Activated B cell treated with CpG ODN at 0.5 μM for 24 hours (primary cell): ENCODE measurements at regions not wholly inside any gene's neighbourhood (a gene's known extent, or its start where the extent isn't known, plus 50 kb on each side); places are given as distances from the start of the nearest gene placed in this dataset.

Experiments used
- ATAC-seq: fragments of 200-7000 bp; cut with Tn5 transposase; one replicate; pipeline ENCODE4 v1.10.0; 2021; ENCODE audit warnings: low read depth, mild to moderate bottlenecking, moderate library complexity
- CTCF ChIA-PET: fragments of 350-600 bp; sonication (Branson Sonifier 250); formaldehyde crosslinking; loops from one replicate; lab custom pipeline; 2021; ENCODE audit warnings: antibody characterized with exemption; lab: Charles Lee
- POLR2A ChIA-PET: fragments of 350-600 bp; sonication (Branson Sonifier 250); formaldehyde crosslinking; loops from one replicate; lab custom pipeline; 2021; ENCODE audit warnings: antibody characterized with exemption; lab: Charles Lee
- DNase-seq: peaks from one replicate; pipeline ENCODE4 v3.0.0; 2022
- H3K27ac Mint-ChIP-seq: one replicate; pipeline ENCODE4 v1.8.0; 2020; ENCODE audit warnings: mixed read lengths
- H3K27me3 Mint-ChIP-seq: one replicate; pipeline ENCODE4 v1.8.0; 2021; ENCODE audit warnings: mixed read lengths
- H3K36me3 Mint-ChIP-seq: one replicate; pipeline ENCODE4 v1.8.0; 2021; ENCODE audit warnings: low read depth, mixed read lengths
- H3K4me1 Mint-ChIP-seq: one replicate; pipeline ENCODE4 v1.8.0; 2021; ENCODE audit warnings: mixed read lengths
- H3K4me3 Mint-ChIP-seq: one replicate; pipeline ENCODE4 v1.8.0; 2020; ENCODE audit warnings: mild to moderate bottlenecking, mixed read lengths
- H3K9me3 Mint-ChIP-seq: one replicate; pipeline ENCODE4 v1.8.0; 2020; ENCODE audit warnings: mixed read lengths
- CTCF ChIP-seq: fragments of 200-600 bp; IDR thresholded peaks from one replicate; pipeline ENCODE4 v1.8.0; 2022; ENCODE audit warnings: antibody characterized with exemption, mild to moderate bottlenecking
- intact Hi-C: fragments of 100-400 bp; cut with micrococcal nuclease; formaldehyde crosslinking; loops from one replicate; pipeline ENCODE4 v1.15.1; 2024

GRCh38 chr12:19065223-19065622 lies 64.3 kb upstream of the PLEKHA5 start:
- no peaks in the 10 kb centered on the region for H3K36me3 Mint-ChIP-seq
- no peak for TF ChIP-seq CTCF
- no peaks in the 10 kb centered on the region for H3K4me1 Mint-ChIP-seq
- no peak overlapping the region for H3K4me3 Mint-ChIP-seq
- ChIA-PET POLR2A (no interaction called here), CTCF (no interaction called here)
- intact Hi-C loops = no loop called here
- peaks cover 5% of the 10 kb centered on the region for H3K9me3 Mint-ChIP-seq
- H3K27me3 Mint-ChIP-seq = no peaks in the 10 kb centered on the region
- ATAC-seq (no peak), DNase-seq (no peak)
- H3K27ac Mint-ChIP-seq = no peak overlapping the region

GRCh38 chr12:19065871-19066270 lies 63.7 kb upstream of the PLEKHA5 start:
- DNase-seq (no peak), ATAC-seq (no peak)
- Mint-ChIP-seq H3K27me3 (no peaks in the 10 kb centered on the region), H3K4me3 (no peak overlapping the region), H3K4me1 (no peaks in the 10 kb centered on the region), H3K36me3 (no peaks in the 10 kb centered on the region), H3K27ac (no peak overlapping the region), H3K9me3 (peaks cover 5% of the 10 kb centered on the region)
- ChIA-PET POLR2A (no interaction called here), CTCF (no interaction called here)
- TF ChIP-seq CTCF = no peak
- intact Hi-C loops = no loop called here

GRCh38 chr12:19066475-19067001 lies 63.0 kb upstream of the PLEKHA5 start:
- Mint-ChIP-seq H3K4me3 (no peak overlapping the region), H3K4me1 (no peaks in the 10 kb centered on the region), H3K27me3 (no peaks in the 10 kb centered on the region), H3K36me3 (no peaks in the 10 kb centered on the region), H3K9me3 (peaks cover 5% of the 10 kb centered on the region), H3K27ac (no peak overlapping the region)
- DNase-seq (no peak), ATAC-seq (no peak)
- TF ChIP-seq CTCF = no peak
- ChIA-PET POLR2A (no interaction called here), CTCF (no interaction called here)
- intact Hi-C loops = no loop called here

GRCh38 chr12:19068137-19068536 lies 61.4 kb upstream of the PLEKHA5 start:
- intact Hi-C loops = no loop called here
- Mint-ChIP-seq H3K9me3 (no peaks in the 10 kb centered on the region), H3K36me3 (no peaks in the 10 kb centered on the region), H3K4me3 (no peak overlapping the region), H3K27me3 (no peaks in the 10 kb centered on the region), H3K4me1 (no peaks in the 10 kb centered on the region), H3K27ac (no peak overlapping the region)
- CTCF ChIA-PET = no interaction called here
- POLR2A ChIA-PET = no interaction called here
- DNase-seq = no peak
- no peak for ATAC-seq
- no peak for TF ChIP-seq CTCF

GRCh38 chr12:19070341-19070740 lies 59.2 kb upstream of the PLEKHA5 start:
- DNase-seq = no peak
- no peaks in the 10 kb centered on the region for H3K36me3 Mint-ChIP-seq
- TF ChIP-seq CTCF = no peak
- intact Hi-C loops = no loop called here
- ChIA-PET CTCF (no interaction called here), POLR2A (no interaction called here)
- no peak overlapping the region for H3K4me3 Mint-ChIP-seq
- no peaks in the 10 kb centered on the region for H3K9me3 Mint-ChIP-seq
- H3K27ac Mint-ChIP-seq = no peak overlapping the region
- no peaks in the 10 kb centered on the region for H3K4me1 Mint-ChIP-seq
- no peak for ATAC-seq
- no peaks in the 10 kb centered on the region for H3K27me3 Mint-ChIP-seq
